ENCODE measurements at regions not wholly inside any gene's neighbourhood (a gene's known extent, or its start where the extent isn't known, plus 50 kb on each side); places are given as distances from the start of the nearest gene placed in this dataset.
A peak's percentile ranks its signal among the peaks of the same experiment; 100 is the strongest.
"Not testable (repeated sequence)": the region's sequence is repeated elsewhere in the genome, so short reads cannot be mapped to it uniquely, and the experiment has no call there.

DNA sequence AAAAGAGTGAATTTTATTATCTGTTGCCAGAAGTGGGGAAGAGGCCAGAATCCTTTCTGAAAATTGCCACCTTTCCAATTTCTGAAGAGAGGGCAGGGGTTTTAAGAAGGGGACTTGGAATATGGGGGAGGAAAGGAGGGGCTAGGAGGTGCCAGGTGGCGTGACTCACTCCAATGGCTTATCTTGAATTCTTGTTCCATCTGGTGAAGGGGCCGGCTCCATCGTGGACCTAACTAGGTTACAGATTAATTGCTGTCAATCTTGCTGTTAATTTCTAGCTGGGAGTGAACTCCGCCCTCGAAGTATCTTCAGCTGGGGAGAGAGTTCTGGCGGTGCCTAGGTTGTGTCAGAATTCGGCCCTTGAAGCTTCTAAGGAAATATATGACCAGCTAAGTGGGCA, 138.7 kb downstream of the YTHDC2 start:
- DNase-seq: no peak

DNA sequence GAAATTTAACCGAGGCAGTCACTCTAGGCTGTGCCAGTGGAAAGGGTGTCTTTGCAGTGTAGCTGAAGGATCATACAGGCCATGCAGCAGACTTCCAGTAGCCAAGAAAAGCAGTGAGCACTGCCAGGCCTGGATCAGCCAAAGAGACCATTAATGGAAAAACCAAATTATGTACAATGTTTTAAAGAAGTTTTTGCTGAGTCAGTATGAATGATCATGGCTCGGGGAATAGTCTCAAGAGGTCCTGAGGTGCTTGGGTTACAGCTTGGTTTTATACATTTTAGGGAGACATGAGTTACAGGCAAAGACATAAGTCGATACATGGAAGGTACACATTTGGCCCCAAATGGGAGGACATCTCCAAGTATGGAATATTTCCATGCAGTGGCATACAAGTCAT, 141.3 kb downstream of the YTHDC2 start:
- DNase-seq: no peak

DNA sequence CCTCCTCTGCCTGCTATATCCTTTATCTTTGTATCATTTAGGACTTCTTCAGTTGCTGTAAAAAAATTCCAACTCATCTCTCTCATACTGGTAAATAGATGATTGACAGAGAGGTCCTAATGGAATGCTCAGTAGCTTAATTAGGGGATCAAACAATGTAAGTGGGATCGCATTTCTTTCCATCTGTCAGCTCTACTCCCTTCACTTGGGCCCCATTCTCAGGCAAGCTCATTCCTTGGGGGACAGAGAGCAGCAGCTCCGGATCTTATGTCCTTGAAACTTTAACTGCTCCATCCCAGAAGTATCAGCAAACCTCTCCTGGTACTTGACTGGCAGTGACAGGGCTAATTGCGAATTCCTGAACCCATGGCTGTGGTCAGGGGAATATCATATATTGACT, 146.7 kb downstream of the YTHDC2 start:
- no peak for DNase-seq

DNA sequence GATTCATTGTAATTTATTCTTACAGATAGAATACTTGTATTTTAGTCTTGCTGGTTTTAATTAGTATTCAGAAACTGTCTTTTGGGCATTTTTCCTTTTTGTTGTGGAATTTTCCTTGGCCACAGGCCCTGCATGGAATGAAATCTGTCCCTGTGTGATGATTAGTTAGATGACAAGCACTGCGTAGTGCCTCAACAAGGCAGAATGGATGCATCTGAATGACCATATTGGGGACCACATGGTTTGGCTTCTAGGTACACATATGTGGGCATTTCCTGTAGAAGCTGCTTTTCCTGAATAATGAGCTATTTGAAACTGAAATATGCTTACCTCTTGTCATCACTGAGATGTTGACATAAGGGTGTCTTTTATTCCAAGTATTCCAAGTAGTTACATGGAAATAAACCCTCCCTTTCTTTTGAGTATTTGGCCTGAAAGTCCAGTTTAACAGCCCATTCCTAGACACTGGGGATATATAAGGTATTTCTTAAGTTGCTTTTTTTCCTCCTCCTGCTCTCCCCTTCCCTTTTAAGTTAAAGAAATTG, 147.3 kb downstream of the YTHDC2 start:
- DNase-seq: no peak

DNA sequence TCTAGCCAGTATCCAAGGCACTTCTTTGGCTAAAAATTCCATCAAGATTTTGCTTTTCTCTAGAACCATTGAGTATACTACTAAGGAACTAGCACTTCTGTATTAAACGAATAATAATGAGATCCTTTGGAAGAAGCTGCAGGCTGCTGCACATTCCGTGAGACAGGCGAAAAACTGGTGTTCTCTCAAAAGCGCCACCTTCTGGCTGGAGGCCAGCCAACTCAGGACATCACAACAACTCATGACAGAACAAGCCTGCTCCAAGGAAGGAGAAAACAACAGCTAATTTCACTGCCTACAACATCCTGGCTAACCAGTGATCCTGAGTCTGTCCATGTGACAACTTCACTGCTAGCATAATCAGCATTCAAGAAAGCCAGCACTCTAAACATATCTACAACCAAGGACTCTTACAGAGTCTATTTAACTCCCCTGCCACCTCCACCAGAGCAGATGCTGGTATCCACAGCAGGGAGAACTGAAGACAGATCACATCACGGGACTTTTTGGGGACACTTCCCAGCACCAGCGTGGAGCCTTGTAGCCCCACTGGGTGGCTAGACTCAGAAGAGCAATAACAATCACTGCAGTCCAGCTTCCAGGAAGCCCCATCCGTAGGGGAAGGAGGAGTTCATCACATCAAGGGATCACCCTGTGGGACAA, 150.5 kb downstream of the YTHDC2 start:
- DNase-seq: peak; percentile 2

DNA sequence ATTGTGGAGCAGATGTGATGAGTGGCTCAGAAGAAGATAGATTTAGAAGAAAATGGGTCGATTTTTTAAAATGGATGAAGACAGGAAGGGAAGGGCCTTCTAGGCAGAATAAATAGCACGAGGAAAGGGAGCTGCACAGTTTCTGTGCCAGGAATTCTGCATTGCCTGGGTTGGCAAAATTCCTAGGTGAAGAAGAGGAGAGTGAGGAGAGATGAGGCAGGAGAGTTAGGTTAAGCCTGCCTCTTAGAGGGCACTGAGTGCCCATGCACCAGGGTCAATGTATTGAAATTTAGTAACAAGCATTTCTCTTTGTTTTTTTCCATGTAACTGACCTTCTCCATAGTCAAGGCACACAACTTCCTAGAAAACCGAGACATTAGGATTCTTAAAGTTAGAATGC, 159.5 kb downstream of the YTHDC2 start:
- no peak for DNase-seq

DNA sequence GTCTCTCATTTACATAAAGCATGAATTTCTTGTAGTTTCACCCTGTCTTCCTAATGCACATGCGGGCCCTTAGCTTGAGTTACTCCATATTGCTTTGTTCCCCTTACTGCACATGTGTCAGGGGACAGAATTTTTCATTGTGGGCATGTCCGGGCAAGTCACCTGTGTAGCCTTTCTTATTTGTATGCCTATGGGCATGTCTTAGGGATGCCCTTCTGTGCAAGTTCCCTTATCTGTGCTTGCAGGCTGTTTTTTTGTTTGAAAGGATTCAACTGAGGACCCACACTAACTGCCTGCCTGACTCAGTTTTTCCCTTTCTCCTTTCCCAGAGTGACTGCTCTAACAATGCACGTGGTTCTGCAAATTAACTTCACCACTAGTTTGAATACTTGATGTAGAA, 161.7 kb downstream of the YTHDC2 start:
- DNase-seq: no peak

DNA sequence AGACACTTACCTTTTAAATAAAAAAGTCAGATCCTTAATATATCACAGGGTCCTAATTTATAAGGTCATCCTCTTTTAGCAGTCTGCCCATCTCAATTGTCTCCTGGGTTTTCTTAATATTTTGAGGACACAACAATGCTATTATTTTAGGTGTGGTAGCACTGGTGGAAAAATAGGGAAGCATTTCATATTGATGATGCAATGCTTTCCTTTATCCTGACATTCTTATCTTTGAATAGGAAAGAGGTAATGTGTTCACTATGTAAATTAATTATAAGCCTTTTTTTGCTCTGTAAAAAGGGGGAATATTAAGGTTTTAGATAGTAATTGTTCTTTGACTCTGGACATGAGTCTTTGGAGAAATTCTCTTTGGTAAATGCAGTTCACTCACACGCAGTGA, 164.7 kb downstream of the YTHDC2 start:
- no peak for DNase-seq

DNA sequence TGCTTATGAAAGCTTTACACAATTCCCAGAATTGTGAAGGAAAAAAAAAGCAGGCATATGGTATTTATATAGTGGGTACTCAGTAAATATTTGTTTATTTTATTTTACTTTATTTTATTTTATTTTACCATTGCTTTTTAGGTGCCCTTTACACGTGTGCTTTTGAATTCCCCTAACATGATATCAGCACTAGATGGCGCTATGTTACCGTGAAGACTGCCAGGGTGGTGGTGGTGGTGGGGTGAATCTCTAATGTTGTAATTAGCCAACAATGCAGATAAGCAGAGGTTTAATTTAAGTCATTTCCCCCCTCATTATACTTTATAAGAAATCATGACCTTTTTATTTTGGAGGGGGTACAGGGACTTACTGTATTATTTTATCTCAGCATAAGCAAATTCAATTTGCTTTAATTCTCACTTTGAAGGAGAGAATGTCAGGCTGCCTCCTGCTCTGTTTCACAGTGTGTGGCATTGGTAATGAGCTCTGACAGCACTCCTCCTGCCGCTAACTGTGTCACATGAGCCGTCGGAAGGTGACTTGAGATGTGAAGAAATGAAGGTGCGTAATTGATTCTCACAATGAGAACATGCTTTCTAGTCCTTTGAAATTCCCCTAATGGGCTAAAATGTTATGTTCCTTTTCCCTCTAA, 165.6 kb downstream of the YTHDC2 start:
- peak; percentile 34 for DNase-seq

DNA sequence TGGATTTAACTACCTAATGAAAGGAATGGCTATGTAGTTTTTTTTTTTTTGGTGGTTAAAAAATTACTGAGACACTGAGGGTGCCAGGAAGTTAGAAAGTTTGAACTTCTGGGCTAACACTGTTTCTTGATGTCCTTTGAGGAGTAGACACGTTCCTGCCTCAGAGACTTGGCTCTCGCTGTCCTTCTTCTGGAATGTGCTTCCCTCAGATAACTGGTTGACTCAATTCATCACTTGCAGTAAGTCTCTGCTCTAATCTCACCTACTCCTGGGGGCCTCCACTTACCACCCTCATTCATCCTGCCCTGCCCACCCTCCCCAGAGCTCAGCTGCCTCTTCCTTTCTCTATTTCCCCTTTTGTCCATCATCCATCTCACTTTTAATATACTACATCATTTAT, 167.0 kb downstream of the YTHDC2 start:
- DNase-seq: no peak

DNA sequence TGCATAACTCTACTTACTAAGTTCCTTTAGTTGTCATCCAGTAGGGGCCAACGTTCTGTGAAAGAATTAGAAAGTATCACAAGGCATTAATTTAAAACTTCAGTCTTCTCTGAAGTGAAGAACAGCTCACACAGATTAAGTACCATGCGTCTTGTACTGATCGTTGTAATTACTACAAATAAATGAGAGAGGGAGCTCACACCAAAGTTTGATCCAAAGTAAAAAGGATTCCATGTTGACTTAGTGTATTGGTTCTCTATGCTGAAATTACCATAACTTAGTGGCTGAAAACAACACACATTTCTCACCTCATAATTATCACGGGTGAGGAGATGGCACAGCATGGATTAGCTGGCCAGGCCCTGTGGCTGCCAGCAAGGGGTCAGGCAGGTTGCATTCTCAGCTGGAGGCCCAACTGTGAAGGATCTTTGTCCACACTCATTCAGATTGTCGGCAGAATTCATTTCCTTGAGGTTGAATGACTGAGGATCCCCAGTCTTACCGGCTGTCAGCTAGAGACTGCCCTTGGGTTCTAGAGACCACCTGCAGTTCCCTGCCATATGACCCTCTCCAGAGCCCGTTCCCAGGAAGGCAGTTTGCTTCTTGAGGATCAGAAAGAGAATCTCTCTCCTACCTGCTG, 169.1 kb downstream of the YTHDC2 start:
- DNase-seq: peak; percentile 42

DNA sequence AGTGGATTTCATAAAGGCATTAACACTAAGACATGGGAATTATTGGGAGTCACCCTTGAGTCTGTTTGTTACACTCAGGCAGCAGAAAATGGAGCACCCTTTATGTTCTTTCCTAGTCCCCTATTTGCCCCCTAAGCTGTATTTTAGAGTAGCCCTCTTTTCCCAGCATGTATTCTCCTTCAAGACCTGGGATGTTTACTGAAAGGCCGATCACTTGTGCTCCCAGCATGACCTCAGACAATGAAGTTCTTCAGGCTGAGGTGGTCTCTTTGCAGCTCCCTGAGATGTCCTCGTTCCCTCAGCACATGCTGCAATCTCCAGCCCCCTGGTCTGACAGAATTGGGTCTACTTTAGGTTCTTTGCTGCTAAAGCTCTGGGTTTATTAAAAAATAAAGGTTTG, 169.7 kb downstream of the YTHDC2 start:
- no peak for DNase-seq

DNA sequence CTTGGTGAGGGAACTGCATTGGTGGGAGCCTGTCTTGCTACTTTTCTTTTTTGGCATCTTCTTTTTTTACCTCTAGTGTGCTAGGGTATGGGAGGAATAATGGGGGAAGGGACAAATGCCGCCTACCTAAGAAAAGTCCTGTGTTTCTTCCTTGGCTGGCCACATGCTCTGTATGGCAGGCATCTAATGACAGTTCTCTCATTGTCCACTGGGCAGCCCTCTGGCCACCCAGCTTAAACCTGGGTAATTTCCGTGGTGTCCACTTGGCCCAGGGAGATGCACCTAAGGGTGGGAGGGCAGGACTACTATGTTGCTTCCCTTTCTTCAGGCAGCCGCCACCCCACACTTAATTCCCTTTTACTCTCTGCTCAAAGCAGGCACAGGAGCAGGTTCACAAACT, 173.1 kb downstream of the YTHDC2 start:
- no peak for DNase-seq

DNA sequence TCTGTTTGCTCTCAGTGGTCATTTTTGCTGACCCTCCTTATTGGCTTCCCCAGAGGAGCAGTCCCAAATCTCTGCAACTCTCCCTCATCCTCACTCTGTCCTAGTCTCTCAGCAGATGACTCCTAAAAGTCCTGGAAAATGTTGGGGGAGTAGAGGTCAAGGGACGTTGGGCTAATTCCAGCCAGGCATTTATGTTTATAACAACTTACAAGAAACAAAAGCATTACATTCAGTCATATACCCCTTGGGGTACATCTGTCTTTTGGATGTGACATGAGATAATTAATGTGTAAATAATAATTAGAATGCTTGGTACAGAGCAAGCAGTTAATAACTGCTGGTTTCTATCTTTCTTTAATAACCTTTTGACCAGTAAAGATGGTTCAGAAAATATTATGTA, 176.2 kb downstream of the YTHDC2 start:
- no peak for DNase-seq

DNA sequence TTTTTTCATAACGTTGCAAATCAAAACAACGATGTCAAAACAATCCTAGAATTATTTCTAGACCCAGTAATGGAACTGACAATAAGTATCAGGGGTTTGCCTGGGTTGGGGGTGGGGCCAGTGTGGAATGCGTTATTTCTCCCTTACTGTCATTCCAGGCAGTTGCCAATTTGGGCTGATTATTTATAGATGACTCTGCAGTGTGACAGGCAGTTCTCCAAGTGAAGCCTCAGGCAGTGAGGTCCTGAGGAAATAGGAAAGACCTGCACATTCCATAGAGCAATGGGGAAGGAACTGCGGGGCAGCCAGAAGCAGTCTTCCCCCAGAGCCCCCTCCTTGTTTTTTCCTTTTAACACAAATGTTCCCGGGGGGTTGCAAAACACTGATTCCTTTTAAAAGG, 179.0 kb downstream of the YTHDC2 start:
- DNase-seq: no peak

DNA sequence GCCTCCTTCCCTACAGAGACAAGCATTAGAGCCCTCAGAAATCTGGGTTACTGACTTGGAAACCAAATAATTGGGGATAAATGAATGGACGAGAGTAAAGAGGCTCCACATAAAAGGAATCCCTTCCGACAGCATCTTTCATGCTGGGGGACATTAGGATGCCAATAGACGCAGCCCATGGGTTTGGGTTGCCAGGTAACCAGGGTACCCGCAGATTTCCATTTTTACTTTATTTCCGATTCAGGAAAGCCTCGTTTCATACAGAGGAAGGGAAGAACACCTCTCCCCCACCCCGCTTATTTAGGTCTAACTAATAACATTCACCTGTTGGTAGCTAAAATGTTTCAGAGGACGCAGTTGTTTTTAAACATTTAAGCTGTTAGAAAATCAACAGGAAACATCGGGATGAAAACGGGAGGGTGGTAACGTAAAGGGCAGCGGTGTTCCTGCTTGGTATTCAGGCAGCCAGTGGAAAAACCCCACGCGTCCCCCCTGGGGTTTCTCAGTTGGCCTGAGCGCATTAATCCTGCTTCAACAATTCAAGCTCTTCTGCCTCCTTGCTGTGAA, 179.5 kb downstream of the YTHDC2 start:
- DNase-seq: peak; percentile 24

DNA sequence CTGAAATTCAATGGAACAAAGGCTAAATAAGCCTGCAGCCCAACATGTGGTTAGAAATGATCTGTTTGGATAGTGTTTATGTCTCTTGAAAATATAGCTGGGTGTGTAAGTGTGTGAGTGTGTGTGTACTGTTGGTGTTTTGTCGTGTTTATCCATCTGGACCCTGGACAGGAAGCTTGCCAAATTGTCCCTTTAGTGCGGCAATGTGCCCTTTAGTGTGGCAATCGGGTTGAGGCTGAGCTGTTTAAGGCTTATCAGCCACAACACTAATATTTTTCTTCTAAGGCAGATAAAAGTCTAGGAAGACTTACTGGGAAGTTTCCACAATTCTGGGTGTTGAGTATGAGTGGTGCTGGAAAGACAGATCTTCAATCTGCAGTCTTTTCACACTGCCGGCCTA, 180.2 kb downstream of the YTHDC2 start:
- DNase-seq: peak; percentile 31

DNA sequence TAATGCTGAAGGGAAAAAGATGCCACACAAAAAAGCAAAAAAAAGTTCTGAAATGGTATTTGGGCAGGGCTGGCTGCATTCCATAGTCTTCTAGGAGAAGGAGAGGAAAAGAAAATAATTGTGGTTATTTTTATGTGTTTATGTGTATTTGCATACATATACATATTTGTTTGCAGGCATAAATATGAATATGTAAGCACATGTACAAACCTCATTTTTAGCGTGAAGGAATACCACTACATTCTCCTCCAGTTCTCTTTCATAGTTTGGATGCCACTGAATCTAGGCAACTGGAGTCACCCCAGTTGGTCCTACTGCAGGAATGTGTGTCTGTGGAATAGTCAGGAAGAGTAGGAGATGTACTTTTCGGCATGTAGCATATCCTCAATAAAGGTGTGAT, 181.1 kb downstream of the YTHDC2 start:
- no peak for DNase-seq

DNA sequence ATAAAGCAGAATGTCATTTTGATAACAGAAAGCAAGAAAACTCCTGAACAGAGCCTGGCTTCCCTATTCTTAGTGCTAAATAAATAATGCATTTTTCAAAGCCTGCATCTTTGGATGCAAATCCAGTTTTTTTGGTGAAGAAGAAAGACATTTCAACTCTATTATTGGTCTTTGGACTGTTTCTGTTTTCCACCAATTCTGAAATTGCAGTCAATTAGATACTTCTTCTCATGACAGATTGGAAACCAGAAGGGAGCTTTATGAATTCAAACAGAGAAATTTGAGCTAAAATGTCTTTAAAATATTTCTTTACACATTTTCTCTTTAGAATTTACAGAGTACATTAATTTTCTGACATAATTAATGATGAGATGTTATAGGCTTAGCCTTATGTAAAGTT, 189.8 kb downstream of the YTHDC2 start:
- DNase-seq: no peak

DNA sequence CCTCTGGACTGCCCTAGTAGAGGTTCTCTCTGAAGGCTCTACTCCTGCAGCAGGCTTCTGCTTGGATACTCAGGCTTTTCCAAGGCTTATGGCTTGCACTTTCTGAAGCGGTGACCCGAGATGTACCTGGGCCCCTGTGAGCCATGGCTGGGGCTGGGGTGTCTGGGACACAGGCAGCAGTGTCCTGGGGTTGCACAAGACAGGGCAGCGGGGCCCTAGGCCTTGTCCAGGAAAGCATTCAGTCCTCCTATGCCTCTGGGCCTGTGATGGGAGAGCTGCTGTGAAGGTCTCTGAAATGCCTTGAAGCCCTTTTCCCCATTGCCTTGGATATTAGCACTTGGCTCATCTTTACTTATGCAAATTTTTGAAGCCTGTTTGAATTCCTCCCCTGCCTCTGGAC, 192.2 kb downstream of the YTHDC2 start:
- DNase-seq: no peak

DNA sequence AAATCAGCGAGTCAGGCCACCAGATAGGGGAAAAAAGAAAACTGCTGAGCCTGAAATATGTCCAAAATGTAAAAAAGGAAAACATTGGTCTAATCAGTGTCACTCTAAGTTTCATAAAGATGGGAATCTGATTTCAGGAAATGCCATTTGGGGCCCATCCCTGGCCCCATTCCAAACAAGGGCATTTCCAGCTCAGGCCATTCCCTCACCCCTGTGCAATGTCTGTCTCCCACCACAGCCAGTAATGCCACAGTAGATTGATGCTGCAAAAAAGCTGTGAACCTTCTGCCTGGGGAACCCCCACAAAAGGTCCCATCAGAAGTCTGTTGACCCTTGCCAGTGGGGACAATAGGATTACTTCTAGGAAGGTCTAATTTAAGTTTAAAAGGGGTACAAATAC, 199.6 kb downstream of the YTHDC2 start:
- no peak for DNase-seq

DNA sequence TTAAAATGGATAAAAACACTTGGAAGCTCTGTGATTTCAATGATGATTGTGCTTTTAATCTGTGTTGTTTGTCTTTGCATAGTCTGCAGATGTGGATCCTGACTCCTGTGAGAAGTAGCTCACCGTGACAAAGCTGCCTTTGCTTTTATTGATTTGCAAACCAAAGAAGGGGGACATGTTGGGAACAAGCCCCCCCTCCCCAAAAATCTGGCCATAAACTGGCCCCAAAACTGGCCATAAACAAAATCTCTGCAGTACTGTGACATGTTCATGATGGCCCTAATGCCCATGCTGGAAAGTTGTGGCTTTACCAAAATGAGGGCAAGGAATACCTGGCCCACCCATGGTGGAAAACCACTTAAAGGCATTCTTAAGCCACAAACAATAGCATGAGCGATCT, 202.4 kb downstream of the YTHDC2 start:
- DNase-seq: not testable (repeated sequence)

DNA sequence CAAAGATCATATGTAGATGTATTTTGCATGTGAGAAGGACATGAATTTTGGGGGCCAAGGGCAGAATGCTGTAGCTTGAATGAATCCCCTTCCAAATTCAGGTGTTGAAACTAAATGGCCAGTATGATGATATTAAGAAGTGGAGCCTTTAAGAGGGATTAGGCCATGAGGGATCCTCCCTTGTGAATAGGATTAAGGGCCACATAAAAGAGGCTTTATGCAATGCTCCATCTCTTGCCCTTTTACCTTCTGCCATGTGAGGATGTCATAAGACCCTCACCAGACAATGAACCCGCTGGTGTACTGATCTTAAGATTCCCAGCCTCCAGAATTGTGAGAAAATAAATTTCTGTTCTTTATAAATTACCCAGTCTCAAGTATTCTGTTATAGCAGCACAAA, 206.1 kb downstream of the YTHDC2 start:
- no peak for DNase-seq

DNA sequence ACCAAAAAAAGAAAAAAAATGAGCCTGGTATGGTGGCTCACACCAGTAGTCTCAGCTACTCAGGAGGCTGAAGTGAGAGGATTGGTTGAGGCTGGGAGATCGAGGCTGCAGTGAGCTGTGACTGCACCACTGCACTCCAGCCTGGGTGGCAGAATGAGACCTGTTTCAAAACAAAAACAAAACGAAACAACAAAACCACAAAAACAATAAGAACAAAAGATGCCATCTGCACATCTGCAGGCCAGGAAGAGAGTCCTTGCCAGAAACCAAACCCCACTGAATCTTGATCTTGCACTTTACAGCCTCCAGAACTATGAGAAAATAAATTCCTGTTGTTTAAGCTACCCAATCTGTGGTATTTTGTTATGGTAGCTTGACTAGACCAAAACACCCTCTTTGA, 207.7 kb downstream of the YTHDC2 start:
- DNase-seq: no peak
